Mucosa of gallbladder (tissue), 1 donor: ENCODE measurements at regions not wholly inside any gene's neighbourhood (a gene's known extent, or its start where the extent isn't known, plus 50 kb on each side); places are given as distances from the start of the nearest gene placed in this dataset.
"Not testable (repeated sequence)": the region's sequence is repeated elsewhere in the genome, so short reads cannot be mapped to it uniquely, and the experiment has no call there.

Source experiments
- DNase-seq: peaks from one replicate; pipeline ENCODE4 v3.0.0-alpha.2; 2020; ENCODE audit warnings: low spot score
- donor health status: DM: no; HTN: no; CAD: no.

DNA sequence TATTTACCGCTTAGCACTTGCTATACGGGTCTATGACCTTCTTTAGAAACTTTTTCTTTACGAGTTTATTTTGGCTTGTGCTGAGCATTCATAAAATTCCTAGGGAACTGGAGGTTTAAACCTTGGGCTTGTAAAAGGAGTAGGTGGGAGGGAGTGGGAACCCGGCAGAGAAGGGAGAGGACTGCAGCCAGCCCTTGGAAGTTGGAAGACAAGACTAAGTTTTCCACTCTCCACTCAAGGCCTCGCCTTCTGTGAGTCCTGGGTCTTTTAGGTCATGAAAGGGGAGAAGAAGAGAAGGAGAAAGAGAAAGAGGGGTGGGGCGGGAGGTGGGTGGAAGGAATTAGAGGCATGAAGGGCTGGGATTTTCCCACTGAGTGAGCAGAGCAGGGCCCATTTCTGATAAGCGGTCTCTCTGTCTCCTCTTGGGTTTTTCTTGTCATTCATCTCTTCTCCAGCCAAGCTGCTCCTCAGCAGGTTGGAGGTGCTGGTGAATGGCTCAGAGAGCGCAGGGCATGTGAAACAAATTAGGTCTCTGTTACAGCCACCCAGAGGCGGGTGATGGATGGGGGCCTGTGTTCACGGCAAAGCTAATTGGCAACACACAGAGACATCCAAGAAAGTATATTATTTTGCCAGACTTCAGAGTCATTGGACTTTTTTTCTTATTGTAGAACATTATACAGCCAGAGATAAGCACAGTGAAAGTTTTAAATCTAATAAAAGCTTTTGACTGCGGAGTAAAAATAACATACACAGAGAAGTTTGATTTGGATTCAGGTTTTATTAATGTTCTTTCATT is 247.3 kb downstream of the FOXD2 start:
- no peak for DNase-seq

DNA sequence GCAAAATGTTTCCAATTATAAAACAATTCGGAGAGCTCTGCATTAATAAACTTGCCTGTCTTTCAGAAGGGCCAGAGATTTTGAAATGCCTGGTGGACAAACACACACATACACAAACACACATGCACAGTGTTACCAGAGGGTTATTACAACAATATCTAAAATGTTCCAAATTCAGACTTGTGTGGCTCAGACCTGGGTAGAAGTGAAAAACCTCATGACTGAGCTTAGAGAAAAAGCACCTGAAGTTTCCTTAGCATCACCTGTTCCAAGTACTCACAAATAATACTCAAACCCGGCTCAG is 247.9 kb downstream of the FOXD2 start:
- no peak for DNase-seq

DNA sequence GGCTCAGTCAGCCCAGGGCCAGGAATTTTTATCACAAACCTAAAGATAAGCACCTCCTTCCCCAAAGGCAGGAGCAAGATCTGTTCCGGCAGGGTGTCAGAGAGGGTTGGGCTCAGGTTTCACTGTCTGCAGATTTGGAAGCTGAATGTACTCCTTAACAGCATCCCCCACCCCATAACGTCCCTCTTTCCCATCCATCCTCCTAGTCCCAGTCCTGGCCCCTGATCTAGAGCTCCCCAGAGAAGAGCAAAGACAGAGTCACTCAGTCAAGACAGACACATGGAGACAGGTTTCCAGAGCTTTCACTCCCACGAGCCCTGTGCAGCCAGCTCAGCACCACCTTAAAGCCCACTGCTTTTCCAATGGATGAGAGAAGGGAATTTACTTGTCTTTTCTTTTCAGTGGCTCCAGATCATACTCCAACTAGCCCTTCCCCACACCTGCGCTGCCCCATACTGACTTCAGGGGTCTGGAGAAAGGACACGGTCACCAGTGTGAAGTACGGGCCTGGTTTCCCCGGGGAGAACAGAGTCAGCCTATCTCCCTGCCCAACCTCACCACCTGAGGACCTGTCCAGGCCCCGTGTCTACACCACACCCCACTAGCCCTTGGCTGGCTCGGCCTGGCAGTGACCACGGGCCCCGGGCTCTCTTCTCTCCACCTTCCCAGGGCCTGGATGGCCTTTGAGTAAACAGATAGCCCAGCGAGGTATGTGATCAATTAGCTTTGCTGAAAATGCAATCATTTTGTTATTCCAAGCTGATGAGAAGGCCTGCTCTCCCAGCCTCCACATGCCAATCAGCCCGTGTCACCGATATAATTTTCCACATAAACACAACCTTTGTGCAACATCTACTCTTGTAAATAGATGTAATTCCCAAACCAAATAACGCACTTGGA is 249.1 kb downstream of the FOXD2 start:
- DNase-seq: no peak

DNA sequence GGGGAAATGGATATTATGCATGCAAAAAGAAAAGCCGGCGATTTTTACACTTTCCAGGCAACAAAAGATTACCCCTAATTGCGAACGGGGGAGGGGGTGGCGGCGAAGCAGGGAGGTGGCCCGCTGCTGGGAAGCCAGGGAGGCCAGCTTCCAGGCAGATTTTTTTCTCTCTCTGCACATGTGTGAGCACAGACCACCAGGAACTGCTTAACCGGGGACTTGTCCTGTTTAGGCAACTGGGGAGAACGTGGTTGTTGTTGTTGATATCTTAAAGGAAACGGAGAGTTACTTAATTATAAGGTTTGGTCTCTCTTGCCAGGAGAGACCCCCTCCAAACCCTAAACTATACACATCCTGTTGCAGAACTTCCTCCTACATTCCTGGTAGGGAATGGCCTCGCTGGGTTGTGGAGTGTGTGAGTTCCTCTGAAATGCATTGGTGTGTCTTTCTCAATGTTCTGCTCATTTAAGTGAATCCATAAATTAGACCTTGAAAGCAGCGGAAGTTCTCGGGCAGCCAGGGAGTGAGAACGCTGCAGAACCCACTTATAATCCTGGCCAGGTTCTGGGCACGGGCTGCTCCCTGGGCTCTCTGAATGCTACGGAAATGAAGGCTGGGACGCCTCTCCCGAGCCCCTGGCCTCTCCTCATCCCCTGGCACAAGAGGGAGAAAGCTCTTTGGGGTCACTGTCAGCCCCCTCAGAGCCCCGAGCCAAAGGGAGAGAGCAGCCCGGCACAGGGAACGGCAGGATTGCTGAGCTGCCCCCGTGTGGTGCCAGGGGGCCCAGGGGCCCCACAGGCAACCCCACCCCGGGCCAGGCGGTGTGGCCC is 250.0 kb downstream of the FOXD2 start:
- DNase-seq: no peak

DNA sequence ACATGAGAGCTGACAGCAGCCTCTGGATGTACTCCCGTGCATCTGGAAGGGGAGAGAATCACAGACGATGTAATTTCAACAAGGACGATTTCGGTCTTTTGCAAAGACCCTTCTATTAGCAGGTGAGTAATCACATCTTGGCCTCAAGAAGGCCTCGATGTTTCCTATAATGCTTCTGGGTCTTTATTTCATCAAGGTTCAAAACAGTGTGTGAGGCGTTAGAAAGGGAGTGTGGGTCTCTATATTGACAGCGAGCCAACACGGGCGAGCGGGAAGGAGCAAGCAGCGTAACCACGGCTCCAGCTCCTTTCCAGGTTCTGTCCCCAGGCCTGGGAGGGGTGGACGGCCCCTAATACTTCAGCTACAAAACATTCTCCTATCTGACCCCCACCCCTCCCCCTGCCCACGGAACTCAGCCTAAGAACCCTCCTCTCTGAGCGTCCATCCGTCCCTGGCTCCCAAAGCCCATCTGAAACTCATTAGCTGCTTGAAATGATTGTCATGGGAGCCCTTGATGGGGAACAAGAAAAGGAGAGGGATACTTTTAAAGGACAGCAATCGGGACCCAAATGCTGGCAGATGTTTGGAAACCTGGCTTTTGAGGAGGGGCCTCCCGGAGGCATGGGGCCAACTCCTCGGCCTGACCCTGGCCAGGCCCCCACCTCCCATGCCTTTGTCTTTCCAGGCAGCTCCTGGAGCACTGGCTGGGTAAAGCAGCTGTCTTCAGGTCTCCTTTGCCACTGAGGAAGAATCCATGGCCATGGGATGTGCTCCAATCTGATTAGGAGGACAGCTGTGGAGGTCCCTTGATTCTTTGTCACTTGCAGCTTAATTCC is 250.8 kb downstream of the FOXD2 start:
- DNase-seq: no peak

DNA sequence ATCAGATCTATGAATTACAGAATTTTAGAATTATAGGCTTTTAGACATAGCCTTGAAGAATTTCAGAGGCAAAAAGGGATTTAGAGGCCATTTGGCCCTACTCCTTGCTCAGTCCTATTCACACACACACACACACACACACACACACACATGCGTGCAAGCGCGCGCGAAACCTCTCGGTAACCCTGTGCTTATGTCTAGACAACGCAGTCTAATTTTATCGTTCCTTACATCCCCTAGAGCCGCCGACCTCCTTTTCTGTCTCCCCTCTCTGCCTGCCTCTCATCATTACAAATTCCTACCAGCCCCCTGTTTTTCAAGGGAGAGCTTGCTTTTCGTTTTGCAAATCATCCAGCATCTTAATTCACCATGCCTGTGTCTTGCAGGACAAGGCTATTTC is 252.1 kb downstream of the FOXD2 start:
- no peak for DNase-seq

DNA sequence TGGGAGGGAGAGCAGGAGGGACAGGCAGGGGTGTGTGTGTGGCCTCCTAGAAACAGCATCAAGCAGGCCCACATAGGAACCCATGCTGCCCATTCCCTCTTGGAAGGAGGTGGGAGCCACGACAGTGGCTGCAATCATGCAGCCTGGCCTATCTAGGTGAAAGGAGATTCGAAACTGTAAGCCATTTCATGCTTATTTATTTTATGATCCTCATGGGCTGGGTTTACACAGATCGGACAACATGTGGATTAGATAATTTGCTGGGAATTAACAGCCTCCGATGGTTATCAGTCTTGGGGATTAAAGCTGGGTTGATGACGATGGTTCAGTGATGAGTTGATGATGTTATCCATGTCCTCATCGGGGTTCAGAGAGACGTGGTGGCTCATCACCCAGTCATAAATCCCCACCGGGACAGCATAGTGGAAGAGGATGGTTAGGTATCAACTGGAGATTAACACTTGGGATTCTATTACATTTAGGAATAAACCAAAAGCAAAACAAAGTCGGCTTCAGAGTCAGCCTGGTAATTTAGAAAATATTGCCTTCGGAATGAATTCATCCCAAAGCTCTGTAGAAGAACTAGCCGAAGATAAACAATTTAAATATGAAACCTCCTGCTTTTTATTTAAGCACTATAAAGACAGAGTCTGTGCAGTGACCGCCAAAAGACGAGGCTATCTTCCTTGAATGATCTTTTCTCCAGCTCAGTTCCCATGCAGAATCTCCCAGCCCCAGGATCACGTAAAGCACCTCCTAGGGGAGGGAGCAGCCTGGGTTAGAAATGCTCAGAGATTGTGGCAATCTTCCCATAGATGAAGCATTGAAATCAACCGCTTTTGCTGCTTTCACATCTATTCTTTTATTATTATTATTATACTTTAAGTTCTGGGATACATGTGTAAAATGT is 252.8 kb downstream of the FOXD2 start:
- DNase-seq: no peak

DNA sequence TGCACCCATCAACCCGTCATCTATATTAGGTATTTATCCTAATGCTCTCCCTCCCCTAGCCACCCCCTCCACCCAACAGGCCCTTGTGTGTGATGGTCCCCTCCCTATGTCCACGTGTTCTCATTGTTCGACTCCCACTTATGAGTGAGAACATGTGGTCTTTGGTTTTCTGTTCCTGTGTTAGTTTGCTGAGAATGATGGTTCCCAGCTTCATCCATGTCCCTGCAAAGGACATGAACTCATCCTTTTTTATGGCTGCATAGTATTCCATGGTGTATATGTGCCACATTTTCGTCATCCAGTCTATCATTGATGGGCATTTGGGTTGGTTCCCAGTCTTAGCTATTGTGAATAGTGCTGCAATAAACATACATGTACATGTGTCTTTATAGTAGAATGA is 253.4 kb downstream of the FOXD2 start:
- not testable (repeated sequence) for DNase-seq

DNA sequence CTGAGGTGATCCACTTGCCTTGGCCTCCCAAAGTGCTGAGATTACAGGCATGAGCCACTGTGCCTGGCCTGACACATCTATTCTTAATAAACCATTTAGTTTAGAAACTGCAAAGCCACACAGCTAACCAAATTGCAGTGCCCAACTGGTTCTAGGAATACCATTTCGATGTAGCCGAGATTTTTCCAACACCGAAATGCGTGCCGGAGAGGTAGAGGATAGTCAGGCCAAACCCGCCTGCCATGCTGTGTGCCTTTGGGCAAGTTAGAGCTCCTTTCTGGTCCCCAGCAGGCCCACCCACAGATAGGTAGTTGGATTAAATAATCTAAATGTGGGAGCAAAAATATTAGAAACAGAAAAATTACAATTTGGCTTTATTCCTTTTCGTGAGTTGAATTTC is 254.4 kb downstream of the FOXD2 start:
- no peak for DNase-seq

DNA sequence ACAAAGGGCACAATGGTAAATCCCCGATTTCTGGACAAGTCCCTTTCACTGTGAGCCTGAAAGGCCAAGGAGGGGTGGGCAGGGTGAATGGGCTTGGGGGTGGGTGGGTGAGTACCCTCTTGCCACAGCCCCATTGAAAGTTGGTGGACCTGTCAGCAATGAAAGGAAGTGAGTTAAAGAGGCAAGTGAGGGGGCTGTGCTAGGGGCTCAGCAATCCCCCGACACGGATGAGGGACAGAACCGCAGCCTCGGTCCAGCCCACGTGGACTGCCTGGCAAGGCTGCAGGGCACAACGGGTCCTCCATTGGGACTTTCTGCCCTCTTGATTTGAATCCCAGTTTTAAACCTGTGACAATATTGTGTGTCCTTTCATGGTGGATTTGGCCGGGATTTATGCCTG is 255.3 kb downstream of the FOXD2 start:
- no peak for DNase-seq

DNA sequence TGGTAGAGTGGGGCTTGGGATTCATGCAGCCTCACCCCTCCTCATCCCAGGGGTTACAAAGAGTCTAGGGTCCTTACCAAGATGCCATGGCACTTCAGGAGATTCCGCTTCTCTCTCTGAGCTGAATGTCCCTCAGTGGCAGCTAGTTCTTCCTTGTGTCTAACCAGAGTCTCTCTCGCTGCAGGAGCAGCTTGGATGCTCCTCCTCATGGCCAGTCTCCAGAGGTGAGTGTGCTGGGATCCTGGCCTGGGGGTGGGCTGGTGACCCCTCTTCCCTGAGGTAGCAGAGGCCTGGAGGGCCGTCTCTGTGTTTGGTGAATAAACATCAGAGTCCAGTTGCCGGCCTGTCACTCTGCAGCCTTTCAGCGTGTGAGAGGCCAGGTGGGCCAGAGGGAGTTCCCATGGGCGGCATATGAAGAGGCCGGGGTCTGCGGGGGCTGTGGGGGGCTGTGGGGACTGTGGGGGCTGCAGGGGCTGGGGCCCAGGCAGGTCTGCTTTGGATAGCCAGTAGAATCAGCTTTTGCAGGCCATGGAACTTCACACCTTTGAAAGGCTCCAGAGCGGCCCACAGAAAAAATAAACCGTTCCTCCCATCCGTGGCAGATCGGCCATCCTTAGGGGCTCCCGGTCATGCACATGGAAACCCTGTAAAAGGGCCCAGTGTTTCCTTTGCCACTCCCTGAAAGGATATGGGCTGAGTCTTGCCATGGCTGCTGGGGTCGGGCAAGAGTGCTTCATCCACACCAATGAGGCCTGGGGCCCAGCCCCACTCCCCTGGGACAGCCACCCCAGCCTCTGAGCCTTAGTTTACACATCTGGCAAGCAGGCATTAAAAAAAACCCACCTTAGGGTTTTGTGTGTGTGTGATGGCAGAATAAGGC is 256.4 kb downstream of the FOXD2 start:
- DNase-seq: no peak

DNA sequence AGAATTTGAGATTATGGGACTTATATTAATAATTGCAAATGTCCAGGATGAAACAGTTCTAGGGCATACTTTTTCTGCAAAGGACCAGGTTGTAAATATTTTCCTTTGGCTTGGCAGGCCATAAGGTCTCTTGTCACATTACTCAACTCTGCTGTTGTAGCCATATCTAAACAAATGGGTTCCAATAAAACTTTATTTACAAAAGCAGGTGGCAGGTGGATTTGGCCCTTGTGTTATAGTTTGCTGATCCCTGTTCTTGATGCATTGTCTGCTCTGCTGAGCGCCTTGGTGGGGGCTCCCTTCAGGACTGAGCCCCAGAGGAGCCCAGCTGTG is 258.5 kb downstream of the FOXD2 start:
- DNase-seq: no peak

DNA sequence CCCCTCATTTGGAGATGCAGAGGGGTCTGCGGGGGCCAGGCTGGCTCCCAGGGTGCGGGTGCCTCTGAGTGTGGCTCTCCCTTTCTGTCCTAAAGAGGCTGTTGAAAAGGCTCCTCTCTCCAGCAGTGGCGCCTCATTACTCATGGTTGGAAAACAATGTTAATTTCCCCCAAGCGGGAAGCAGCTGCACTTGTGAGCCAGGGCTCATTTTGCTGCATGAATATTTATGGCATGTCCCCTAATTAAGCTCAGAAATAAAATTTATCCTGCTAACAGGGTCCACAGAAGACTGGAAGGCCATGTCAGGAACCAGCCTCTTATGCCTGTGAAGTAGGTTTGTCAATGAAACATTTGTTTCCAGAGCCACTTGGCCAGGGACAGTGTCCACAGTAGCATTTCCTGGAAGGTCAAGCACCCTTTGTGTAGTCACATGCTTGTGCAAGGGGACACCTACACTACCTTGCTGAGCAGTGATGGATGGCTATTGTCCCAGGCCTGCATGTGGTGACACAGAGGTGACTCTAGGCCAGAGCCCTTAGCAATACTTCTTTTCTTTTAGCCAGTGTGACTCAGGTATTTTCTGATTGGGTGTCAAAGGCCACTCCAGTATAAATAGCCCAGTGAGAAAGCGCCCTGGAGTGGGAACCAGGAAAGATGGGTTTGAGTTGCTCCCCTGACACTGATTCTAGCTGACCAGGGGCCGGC is 259.0 kb downstream of the FOXD2 start:
- DNase-seq: no peak

DNA sequence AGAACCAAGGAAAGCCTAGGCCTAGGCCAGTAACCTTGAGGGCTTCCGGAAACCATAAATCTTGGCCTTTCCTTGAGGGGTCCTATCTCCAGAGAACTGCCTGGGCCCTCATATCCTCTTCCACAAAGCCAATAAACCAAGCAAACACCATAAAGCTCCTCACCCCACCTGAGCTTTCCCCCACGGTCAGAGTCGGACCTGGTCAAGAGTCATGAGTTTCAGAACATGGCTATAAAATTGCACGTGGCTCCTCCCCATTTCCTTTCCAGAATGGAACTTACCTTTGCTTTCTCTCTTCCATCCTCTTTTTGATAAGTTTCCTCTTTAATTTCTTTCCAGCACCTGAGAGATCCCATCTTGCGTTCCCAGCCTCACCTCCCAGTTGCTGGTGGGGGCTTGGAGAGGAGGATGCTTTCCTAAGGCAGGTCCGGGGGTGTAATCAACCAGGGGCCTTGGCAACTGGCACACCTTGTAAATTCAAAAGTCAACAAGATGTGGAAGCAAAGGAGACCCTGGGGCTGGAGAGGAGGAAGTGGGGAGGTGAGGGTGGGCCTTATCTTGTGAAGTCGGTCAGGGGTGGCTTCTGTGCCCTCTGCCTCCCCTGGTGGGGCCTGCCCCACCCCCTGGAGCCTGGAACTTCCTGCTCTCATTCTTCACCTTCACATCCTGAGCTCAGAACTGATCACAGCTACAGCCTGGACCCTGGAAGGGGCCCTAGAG is 259.9 kb downstream of the FOXD2 start:
- no peak for DNase-seq

DNA sequence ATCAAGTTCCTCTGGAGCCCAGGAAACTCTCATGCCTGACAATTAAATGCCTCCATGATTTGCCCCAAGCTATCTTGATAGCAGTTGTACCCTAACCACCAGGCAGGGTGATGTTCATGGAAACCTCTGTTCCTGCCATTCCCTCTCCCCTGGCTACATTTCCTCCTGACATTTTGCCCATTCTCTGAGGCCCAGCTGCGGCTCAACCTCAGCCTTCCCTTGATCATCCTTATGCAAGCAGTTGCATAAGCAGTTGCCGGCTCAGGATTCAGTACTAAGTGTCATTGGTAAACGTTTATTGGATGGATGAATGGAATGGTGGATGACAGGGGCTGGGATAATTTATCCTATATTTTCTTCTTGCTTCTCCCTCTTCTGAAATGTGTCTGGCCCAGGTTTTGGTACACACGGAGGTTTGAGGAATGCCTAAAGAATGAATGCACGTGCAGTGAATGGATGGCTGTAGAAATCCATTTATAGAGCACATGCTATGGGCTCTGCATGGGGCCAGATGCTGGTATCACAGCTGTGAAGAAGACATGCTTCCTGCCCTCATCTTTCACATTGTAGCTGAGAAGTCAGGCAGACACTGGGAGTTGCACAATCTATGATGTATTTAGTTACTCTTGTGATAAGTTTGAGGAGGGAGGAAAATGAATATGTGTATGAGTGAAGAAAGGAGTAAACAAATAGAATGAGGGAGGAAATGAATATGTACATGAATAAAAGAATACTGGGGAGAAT is 261.8 kb downstream of the FOXD2 start:
- no peak for DNase-seq

DNA sequence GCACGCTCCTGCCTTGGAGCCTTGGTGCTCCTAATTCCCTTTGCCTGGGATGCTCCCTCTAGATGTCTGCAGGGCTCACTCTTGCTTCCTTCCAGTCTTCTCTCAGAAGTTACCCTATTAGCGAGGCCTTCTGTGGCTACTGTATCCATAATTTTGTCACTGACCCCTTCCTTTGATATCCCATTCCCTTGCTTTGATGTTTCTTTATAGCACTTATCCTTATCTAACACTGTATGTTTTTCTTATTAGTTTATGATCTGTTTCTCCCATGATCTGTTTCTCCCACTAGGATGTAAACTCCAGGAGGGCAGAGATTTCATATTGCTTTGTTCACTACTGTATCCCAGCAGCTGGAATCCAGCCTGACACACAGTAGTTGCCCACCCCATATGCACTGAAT is 263.4 kb downstream of the FOXD2 start:
- no peak for DNase-seq

DNA sequence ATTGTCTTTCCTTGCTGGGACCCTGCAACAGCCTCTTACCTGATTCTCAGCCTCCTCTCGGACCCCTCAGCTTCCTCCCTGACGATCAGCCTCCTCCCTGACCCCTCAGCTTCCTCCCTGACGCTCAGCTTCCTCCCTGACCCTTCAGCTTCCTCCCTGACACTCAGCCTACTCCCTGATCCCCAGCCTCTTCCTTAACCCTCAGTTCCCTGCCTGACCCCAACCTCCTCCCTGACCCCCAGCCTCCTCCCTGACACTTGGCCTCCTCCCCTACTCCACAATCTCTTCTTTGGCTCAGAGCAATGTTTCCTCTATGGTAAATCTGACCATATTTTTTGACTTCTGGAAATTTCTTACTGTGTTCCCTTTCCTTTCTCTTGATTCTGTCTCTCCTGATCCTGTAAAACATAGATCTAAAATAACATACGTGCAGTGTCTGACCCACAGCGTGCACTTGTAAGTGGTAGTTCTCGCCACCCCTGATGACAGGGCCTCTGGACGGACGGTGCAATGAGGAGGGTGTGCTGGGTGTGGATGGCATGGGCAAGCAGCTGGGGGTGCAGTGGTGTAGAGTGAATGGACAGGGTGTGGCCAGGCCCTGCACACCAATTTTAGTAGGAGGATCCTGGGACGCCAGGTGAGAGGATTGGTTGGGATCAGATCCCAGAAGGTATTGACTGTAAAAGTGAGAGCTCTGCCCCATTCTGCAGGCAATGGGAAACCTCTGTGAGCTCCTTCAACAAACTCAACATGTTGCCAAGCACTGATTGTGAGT is 264.1 kb downstream of the FOXD2 start:
- DNase-seq: no peak
